ENCODE measurements at regions not wholly inside any gene's neighbourhood (a gene's known extent, or its start where the extent isn't known, plus 50 kb on each side); places are given as distances from the start of the nearest gene placed in this dataset.

- DNase-seq (ENCODE audit: low read depth): no peak
- no peak overlapping the region for H3K4me3 ChIP-seq (ENCODE audit: low read depth, low read length)
- TF ChIP-seq CTCF (IDR thresholded peaks at IDR 0.05; ENCODE audit: insufficient read depth, low read depth, low read length): no peak
Observed at GRCh38 chr5:125100342-125100741, 353.9 kb upstream of the ZNF608 start.

- no peak for DNase-seq (ENCODE audit: low read depth)
- no peak for TF ChIP-seq CTCF (IDR thresholded peaks at IDR 0.05; ENCODE audit: insufficient read depth, low read depth, low read length)
- no peak overlapping the region for H3K4me3 ChIP-seq (ENCODE audit: low read depth, low read length)
Observed at GRCh38 chr5:125100951-125101350, 354.5 kb upstream of the ZNF608 start.

- DNase-seq (ENCODE audit: low read depth): no peak
- no peak overlapping the region for H3K4me3 ChIP-seq (ENCODE audit: low read depth, low read length)
- no peak for TF ChIP-seq CTCF (IDR thresholded peaks at IDR 0.05; ENCODE audit: insufficient read depth, low read depth, low read length)
Observed at GRCh38 chr5:125103459-125103858, 357.0 kb upstream of the ZNF608 start.

- no peak for DNase-seq (ENCODE audit: low read depth)
Observed at GRCh38 chr5:125106271-125106670, 359.8 kb upstream of the ZNF608 start.

GRCh38 chr5:125106881-125107280 lies 360.4 kb upstream of the ZNF608 start:
- DNase-seq (ENCODE audit: low read depth): no peak
- H3K4me3 ChIP-seq (ENCODE audit: low read depth, low read length): no peak overlapping the region
- TF ChIP-seq CTCF (IDR thresholded peaks at IDR 0.05; ENCODE audit: insufficient read depth, low read depth, low read length): no peak

More at GRCh38 chr5:125106271-125106670, 359.8 kb upstream of the ZNF608 start:
- H3K4me3 ChIP-seq (ENCODE audit: low read depth, low read length): no peak overlapping the region
- TF ChIP-seq CTCF (IDR thresholded peaks at IDR 0.05; ENCODE audit: insufficient read depth, low read depth, low read length): no peak

- no peak for DNase-seq (ENCODE audit: low read depth)
- no peak for TF ChIP-seq CTCF (IDR thresholded peaks at IDR 0.05; ENCODE audit: insufficient read depth, low read depth, low read length)
- no peak overlapping the region for H3K4me3 ChIP-seq (ENCODE audit: low read depth, low read length)
Observed at GRCh38 chr5:125109293-125109692, 362.9 kb upstream of the ZNF608 start.

GRCh38 chr5:125109816-125110215 lies 363.4 kb upstream of the ZNF608 start:
- H3K4me3 ChIP-seq (ENCODE audit: low read depth, low read length): no peak overlapping the region
- no peak for DNase-seq (ENCODE audit: low read depth)
- TF ChIP-seq CTCF (IDR thresholded peaks at IDR 0.05; ENCODE audit: insufficient read depth, low read depth, low read length): no peak

All from fibroblast of villous mesenchyme (primary cell).